SK-MEL-5 (cell line): ENCODE measurements at regions not wholly inside any gene's neighbourhood (a gene's known extent, or its start where the extent isn't known, plus 50 kb on each side); places are given as distances from the start of the nearest gene placed in this dataset.

Experiments used
- DNase-seq: peaks from one replicate; pipeline ENCODE4 v3.0.0-alpha.2; 2016; ENCODE audit warnings: low read depth, low spot score
- in situ Hi-C: cut with HindIII; loops from 2 replicates; pipeline ENCODE4 v1.10.0; 2016; ENCODE audit warnings: low sequenced_read_pairs, high pct_unique_total_duplicates, low pct_unique_long_range_greater_than_20kb

DNA sequence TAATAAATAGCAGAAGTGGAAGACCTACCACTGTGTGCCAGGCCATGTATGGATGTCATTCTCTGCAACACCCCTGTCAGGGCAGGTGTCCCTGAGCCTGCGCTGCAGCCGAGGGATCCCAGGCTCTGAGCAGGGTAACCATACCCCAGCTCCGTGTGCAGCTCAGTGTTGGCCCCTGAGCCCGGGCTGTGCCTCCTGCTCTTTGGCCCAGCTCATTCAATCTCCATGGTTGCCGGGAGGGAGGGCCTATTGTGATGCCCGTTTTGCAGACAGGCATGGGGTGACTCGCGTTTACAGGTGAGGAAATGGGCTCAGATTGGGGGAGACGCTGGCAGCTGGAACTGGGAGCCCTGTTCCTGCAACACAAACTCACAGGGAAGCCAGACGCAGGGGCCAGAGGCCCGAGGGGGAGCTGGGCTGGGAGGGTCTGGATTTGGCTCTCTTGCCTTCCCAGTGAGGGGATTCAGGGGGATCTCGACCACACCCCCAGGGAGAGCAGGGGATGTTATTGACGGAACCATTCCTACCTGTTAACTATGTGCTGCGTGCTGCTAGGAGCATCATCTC, 190.5 kb downstream of the IRF8 start:
- in situ Hi-C loops: no loop called here
- no peak for DNase-seq

DNA sequence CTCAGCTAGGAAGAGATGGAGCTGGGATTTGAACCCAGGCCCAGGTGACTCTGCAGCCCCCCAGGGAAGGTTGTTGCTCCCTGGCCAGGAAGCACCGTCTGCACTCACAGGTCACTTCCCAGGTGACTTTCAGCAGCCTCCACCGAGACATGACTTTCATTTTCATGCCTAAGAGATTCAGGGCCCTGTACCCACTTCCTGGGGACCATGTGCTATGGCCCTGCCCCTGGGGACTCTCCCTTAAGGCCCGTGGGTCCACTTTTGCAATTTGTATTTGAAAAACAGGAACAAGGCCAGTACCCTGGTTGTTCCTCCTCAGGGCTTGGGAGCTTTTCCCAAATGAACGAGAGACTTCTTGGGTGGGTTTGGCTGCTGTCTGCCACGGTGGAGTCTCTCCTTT, 191.0 kb downstream of the IRF8 start:
- in situ Hi-C loops: no loop called here
- DNase-seq: no peak

DNA sequence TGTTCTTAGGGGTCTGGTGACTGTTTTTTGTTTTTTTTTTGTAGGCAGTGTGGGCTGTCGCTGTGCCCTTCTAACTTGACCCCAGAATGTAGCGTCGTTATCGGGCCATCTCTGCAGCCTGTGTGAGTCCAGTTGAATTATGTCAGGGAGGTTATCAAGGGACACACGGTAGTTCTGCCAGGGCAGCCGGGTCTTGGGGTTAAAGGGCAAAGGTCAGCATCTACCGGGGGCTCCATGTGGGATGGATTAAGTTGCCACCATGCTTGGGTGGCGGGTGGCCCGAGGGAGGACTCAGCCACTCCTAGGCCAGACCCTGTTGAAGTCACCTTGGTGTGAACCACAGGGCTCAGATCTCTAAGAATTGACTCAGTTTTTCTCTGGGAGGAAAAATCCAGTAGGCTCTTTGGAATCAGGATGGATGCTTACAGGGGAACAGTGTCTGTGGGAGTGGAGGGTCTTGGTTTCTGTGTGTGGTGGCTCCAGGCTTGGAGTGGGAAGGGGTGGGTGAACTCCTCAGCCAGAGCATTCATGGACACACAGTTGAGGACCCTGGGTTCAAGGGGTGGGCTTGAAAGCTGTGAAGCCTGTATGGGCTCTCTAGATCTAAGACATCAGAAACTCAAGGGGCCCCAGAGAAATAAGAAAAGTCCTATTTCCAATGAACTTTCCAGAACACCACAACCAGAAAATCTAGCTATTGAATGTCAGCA, 191.7 kb downstream of the IRF8 start:
- in situ Hi-C loops: no loop called here

DNA sequence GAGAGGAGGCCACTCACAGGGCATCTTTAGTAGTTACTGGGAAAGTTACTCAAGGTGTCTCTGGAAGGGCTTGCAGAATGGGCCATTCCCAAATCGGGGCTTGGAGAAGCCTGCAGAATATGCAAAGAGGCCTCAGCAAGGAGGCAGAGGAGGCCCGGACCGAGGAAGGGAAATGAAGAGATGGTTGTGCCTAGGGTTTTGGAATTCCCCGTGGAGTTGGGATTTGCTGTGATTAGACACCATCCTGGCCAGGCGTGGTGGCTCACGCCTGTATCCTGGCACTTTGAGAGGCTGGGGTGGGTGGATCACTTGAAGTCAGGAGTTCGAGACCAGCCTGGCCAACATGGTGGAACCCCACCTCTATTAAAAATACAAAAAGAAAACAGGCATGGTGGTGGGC, 193.0 kb downstream of the IRF8 start:
- DNase-seq: no peak
- in situ Hi-C loops: no loop called here

More for the DNA sequence above, 191.7 kb downstream of the IRF8 start:
- DNase-seq: no peak

DNA sequence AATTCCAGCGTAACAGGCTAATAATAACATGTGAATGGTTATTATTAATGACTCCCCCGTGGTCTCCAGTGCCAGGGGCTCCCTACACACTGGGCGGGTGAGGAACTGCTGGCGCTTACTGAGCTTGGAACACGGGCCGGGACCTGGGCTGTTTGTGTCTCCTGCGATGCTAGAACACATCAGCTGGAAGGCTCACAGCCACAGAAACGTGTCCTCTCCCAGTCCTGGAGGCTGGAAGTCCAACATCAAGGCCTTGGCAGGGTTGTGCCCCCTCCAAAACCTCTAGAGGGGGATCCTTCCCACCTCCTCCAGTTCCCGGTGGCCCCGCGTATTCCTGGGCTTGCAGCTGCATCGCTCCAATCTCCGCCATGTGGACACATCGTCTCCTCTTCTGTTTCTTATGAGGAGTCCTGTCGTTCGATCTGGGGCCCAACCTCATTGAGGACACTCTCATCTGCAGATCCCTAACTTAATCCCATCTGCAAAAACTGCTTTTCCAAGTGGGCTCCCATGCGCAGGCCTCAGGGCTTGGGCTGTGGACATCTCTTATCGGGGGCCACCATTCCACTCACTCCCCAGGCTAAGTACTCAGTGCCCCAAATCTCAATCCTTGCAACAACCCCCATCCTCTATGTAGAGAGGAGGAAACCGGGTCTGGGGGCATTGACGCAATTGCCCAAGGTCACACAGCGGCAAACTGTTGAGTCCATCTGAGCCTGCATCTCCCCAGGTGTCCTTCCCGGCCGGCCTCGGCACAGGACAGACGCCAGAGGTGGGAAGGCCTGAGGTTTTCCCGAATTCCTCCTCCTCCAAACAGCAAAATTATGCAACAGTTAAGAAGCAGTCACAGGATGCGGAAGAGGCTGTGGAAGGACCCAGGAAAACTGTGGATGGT, 193.9 kb downstream of the IRF8 start:
- in situ Hi-C loops: no loop called here
- DNase-seq: no peak

DNA sequence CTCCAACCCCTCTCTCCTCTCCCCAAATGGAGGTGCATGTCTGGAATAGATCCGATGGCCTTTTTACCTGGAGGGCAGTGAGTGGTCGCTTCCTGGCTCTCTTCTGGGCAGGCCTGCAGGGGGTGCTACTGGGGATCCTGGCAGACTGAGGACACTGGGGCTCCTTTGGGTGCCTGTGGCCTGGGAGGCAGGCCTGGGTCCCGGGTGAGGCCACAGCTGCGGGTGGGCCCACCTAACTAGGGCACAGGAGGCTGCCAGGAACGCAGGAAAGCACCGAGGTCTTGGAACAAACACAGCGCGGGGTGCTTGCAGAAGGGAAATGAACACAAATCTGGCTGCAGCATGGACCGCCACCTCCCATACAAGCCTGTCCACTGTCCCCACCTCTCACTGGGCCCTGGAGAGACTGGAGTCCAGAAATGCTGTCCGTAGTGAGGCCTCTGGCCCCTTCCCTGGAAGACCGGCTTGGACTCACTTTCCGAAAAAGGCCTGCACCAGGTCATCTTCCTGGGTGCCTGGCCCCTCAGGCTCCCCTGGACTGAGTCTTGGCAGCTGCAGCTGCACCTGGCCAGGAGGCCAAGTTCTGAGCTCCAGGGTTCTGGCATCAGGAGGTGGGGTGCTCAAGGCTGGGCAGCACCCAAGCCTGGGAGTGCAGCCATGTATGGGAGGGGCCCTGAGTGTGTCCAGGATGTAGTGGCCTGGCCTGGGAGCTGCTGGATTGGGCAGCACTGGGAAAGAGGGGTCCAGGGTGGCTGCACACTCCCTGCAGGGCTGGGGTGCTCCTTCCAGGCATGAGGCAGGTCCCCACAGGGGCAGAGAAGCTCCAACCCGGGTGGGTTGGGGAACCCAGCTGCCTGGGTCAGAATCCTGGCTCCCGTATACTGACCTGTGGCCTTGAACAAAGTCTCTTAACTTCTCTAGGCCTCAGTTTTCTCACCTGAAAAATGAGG, 195.1 kb downstream of the IRF8 start:
- in situ Hi-C loops: no loop called here

DNA sequence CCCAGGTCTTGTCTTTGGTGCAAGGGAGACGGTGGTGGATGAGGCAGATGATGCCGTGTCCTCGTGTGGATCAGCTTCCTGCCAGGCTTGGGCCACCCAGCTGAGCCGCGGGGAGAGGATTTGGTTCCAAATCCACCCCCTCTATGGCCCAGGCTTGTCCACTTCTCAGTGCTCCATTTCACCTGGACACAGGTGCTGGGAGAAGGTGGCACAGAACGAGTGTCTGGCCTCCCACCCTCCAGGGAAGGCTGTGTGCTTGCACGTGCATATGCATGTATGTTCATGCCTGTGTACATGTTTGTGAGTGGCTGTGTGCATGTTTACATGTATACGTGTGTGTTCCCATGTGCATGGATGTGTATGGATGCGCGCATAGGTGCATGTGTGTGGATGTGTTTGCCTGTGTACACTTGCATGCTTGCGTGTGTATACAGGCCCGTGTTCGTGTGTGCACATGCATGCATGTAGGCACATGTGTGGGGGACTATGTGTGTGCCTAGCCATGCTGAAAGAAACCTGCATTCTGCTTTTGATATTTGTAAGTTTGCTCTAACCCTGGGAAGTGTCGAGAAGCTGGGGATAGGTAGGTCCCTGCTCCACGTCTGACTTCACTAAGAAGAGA, 196.3 kb downstream of the IRF8 start:
- in situ Hi-C loops: no loop called here
- no peak for DNase-seq

More for the DNA sequence above, 195.1 kb downstream of the IRF8 start:
- no peak for DNase-seq

DNA sequence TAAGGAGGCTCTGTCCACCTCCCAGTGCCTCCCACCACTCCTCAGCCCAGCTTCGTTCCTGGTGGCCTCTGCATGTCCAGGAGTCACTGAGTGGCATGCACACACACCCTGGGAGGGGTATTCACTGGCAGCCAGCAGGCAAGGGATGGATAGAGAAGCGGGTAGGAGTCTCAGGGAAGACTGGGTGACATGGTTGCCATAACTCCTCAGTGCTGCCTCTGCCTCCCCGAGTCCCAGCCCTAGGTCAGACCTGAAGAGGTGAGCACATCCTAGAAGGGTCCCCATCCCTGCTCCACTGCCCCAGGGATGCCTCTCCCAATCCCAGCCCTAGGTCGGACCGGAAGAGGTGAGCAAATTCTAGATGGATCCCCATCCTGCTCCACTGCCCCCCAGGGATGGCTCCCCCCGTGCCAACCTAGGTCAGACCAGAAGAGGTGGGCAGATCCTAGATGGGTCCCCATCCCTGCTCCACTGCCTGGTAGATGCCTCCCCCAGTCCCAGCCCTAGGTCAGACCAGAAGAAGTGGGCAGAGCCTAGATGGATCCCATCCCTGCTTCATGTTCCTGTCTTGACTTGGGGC, 197.0 kb downstream of the IRF8 start:
- in situ Hi-C loops: no loop called here
- no peak for DNase-seq

DNA sequence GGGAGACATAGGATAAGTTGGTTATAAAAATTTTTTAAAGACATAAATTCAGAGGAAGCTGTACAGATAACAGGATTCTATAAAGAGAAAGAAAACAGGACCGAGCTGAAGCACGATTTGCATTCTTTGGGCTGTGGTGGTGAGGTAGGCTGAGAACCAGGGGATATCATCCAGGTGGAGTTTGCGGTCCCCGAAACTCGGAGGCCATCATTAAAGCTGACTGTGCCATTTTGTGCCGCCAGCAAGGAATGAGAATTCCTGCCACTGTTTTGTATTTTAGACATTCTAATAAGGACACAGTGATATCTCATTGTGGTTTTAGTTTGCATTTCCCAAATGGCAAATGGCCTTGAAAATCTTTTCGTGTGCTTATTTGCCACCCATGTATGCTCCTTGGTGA, 197.9 kb downstream of the IRF8 start:
- DNase-seq: no peak
- in situ Hi-C loops: no loop called here

DNA sequence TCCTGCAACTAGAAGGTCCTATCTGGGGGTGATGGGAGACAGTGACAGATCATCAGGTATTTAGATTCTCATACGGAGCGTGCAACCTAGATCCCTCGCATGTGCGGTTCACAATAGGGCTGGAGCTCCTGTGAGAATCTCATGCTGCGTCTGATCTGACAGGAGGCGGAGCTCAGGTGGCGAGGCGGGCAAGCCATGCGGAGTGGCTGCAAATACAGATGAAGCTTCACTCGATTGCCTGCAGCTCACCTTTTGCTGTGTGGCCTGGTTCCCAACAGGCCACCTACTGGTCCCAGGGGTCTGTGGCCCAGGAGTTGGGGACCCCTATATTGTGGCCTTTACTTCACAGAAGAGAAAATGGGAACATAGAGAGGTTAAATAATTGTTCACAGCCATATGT, 200.4 kb downstream of the IRF8 start:
- no peak for DNase-seq
- in situ Hi-C loops: no loop called here

DNA sequence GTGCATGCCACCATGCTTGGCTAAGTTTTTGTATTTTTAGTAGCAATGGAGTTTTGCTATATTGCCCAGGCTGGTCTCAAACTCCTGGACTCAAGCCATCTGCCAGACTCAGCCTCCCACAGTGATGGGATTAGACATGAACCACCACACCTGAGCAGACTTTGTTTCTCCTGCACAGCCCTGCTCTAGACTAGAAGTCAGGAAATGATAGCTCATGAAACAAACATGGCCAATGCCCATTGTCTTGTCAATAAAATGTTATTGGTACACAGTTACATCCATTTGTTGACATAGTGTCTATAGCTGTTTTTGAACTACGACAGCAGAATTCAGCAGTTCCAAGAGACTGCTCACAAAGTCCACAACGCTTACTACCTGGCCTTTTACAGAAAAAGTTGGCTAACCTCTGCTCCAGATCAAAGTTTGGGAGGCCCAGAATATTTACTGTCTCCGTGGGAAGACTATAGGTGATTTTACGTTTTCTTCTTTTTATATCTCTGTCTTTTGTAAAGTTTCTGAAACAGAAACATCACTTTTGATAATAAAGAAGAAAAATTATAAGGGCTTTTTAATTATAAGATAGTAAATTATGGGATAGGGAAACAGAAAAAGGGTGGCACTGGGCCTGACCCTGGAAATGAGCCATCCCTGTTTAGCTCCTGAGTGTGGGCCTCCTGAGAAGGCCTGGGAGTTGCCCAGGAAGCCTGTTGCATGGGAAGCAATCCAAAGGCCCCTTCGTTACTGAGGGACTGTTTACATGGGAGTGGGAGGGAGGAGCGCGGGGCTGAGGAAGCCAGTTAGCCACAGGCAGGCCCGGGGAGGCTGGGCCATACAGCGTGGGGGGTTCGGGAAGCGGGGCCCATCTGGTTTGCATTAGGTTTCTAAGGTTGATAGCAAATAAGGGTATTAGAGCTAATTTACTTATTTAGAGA, 201.5 kb downstream of the IRF8 start:
- no peak for DNase-seq

DNA sequence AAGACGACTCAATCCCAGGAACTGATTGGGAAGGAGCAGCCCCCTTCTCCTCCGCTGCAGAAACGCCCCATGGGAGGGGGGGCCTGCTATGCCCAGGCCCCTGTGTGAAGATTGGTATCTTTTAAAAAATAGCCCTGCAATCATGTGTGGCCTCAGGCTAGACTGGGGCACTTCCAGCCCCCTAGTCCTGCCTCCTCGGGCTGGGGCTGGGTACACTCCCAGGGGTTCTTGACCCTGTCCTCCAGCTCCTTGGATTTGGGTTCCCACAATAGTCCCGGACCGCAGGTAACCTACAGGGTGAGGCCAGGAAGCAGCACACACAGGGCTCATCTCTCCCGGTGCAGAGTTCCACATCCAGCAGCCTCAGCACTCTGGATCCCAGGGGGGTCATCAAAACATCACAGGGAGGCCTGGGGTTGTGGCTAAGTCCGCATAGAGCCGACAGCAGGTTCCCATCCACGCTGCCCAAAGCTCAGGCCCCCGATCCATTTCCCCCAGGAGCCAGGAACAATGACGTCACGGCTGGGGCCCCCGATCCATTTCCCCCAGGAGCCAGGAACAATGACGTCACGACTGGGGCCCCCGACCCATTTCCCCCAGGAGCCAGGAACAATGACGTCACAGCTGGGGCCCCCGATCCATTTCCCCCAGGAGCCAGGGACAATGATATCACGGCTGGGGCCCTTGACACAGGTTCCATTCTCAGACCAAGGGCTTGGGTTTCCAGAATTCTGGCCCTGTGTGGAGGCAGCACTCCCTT, 202.4 kb downstream of the IRF8 start:
- in situ Hi-C loops: no loop called here
- DNase-seq: no peak

More for the DNA sequence above, 201.5 kb downstream of the IRF8 start:
- in situ Hi-C loops: no loop called here

DNA sequence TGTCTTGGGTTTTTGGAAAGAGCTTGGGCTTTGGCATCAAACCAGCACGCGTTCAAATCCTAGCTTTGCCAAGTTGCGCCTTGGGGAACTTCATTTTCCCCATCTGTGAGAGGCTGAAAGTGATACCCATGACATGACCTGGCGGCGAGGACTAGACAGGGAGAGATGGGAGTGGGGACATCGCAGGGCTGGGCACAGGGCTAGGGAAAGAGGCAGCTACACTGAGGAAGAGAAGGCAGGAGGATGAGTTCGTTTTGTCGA, 202.9 kb downstream of the IRF8 start:
- DNase-seq: no peak
- in situ Hi-C loops: no loop called here

DNA sequence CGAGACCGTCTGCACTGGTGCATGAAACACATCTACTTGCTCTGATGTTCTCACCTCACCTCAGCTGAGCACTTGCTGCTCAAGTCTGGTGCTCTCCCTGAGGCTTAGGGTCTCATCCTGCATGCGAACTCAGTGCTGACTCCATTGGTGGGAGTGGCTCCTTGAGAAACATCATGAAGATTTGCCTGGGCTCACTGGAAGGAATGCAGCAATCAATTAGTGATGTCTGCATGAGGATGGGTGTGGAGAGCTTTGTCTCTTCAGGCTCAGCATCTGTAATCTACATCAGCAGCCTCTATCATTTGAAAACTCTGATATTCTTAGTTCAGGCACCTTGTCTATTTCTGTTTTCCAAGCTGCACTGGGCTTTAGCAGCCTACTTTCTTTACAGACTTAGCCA, 204.4 kb downstream of the IRF8 start:
- no peak for DNase-seq
- in situ Hi-C loops: no loop called here

DNA sequence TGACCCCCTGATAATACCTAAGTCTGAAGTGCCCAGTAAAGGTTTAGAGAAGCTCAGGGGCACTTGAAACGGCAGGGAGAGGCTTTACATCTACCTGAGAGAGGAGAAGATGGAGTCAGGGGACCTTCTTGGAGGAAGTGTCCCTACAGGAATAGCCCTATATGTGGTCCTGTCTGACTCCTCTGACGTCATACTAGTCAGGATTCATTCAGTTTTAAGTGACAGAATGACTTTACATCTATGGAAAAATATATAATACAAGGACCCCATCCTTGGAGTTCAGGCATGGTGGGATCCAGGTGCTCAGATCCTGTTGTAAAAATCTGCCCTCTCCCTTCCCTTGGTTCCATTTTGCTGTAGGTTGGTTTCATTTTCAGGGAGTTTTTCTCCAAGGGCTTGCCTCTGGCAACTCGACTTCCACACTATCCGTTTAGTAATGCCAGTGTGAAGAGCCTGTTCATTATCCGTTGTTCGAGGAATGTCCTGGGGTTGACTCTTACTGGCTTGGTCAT, 205.6 kb downstream of the IRF8 start:
- in situ Hi-C loops: no loop called here

More for the DNA sequence above, 205.6 kb downstream of the IRF8 start:
- no peak for DNase-seq
